ENCODE measurements at regions not wholly inside any gene's neighbourhood (a gene's known extent, or its start where the extent isn't known, plus 50 kb on each side); places are given as distances from the start of the nearest gene placed in this dataset.

DNA sequence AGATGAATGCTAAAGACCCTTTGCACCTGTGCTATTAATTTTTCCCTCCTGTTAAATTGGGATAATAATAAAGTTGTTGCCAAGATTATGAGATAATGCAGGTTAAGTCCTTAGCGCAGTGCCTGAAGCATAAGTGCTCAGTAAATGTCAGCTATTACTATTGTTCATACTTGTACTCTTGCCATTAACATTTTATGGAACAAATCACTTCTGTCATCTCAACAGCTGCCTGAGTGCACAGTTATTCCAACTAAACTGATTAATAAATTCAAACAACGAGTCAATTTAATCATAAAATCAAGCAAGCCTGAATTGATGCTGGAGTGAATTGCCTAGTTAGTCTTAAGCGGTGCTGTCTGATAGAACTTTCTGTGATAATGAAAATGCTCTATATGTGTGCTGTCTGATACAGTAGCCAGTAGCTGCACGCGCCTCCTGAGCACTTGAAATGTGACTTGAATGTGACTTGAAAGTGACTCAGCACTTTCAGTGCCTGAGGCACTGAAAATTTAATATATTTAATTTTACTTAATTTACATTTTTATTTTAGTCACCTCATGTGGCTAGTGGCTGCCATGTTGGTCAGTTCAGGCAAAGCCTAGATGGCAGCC, 198.7 kb upstream of the PFN2 start:
- H2BK5ac ChIP-seq (ENCODE audit: low read depth, low read length, poor library complexity, severe bottlenecking), result no peak overlapping the region
- H4K5ac ChIP-seq (ENCODE audit: low read depth, low read length), result no peak overlapping the region
- H3K4me1 ChIP-seq (ENCODE audit: control insufficient read depth, insufficient read depth, low read length), result no peaks in the 10 kb centered on the region; the same call in none of the 2 replicates
- H3K36me3 ChIP-seq (ENCODE audit: control insufficient read depth, insufficient read depth, low read length), result no peaks in the 10 kb centered on the region
- ATAC-seq (ENCODE audit: low read depth) (no peak), DNase-seq (no peak)
- no peaks in the 10 kb centered on the region for H3K79me1 ChIP-seq (ENCODE audit: low read depth in 1 of 2, low read length in 2 of 2)
- intact Hi-C loops (cut with micrococcal nuclease), result no loop called here
- no peak overlapping the region for H3K56ac ChIP-seq (ENCODE audit: extremely low read depth, insufficient read depth, low read length)
- no peak overlapping the region for H2AFZ ChIP-seq (replicated peaks; ENCODE audit: low read length, poor library complexity)
- no peak overlapping the region for H2AK5ac ChIP-seq (ENCODE audit: low read depth, low read length)
- H3K4ac ChIP-seq (ENCODE audit: low read depth, low read length), result no peak overlapping the region
- BruUV-seq (replicated peaks), result no TSS peak
- H3K14ac ChIP-seq (replicated peaks; ENCODE audit: low read depth, low read length), result no peak overlapping the region
- H3K9me3 ChIP-seq (ENCODE audit: control insufficient read depth, insufficient read depth, low read length), result no peaks in the 10 kb centered on the region
- no peak overlapping the region for H2BK120ac ChIP-seq (ENCODE audit: low read depth, low read length)
- H3K27me3 ChIP-seq (ENCODE audit: control insufficient read depth, insufficient read depth, low read length), result no peaks in the 10 kb centered on the region
- no peak overlapping the region for H3K4me3 ChIP-seq (ENCODE audit: insufficient read depth, low read depth, low read length)
- dilution Hi-C loops (cut with HindIII; ENCODE audit: low sequenced_read_pairs, unreplicated experiment), result no loop called here
- TF ChIP-seq SMC3 (IDR thresholded peaks at IDR 0.05; ENCODE audit: low read depth, low read length) (no peak), NFE2L2 (IDR thresholded peaks at IDR 0.05; ENCODE audit: low read depth, low read length) (peak; percentile 91), ELK1 (IDR thresholded peaks at IDR 0.05; ENCODE audit: borderline replicate concordance, low read depth, low read length) (no peak), MAZ (IDR thresholded peaks at IDR 0.05; ENCODE audit: borderline replicate concordance, low read depth, low read length) (no peak), POLR2A (IDR thresholded peaks at IDR 0.05; ENCODE audit: low read depth, low read length) (no peak), RCOR1 (IDR thresholded peaks at IDR 0.05; ENCODE audit: insufficient replicate concordance, low read length) (no peak), MXI1 (IDR thresholded peaks at IDR 0.05; ENCODE audit: borderline replicate concordance, low read depth, low read length) (no peak), CTCF (conservative IDR thresholded peaks at IDR 0.05; ENCODE audit: low read depth, low read length) (no peak), CHD1 (IDR thresholded peaks at IDR 0.05; ENCODE audit: low read depth, low read length) (no peak), USF2 (IDR thresholded peaks at IDR 0.05; ENCODE audit: low read depth, low read length) (no peak), FOS (IDR thresholded peaks at IDR 0.05; ENCODE audit: low read depth, low read length) (no peak), BHLHE40 (IDR thresholded peaks at IDR 0.05; ENCODE audit: low read depth, low read length) (no peak), MAFK (IDR thresholded peaks at IDR 0.05; ENCODE audit: low read depth, low read length) (0 out of 2 replicates have a peak, but pooled peaks have one; percentile 5)
- no peak overlapping the region for H3K18ac ChIP-seq (ENCODE audit: low read depth, low read length)
- H3K23ac ChIP-seq (ENCODE audit: low read depth, low read length), result no peak overlapping the region
- no peak overlapping the region for H2AK9ac ChIP-seq (replicated peaks; ENCODE audit: low read depth, low read length, poor library complexity)
- POLR2A ChIA-PET (ENCODE audit: unreplicated experiment), result no interaction called here
- H3K27ac ChIP-seq (ENCODE audit: insufficient read depth, low read length), result no peak overlapping the region
- no peak overlapping the region for H3K9ac ChIP-seq (ENCODE audit: low read depth, low read length)
- no peak overlapping the region for H4K91ac ChIP-seq (ENCODE audit: insufficient read depth, low read depth, low read length)
- no peak overlapping the region for H4K8ac ChIP-seq (ENCODE audit: low read depth in 2 of 2, low read length in 2 of 2)
- H2BK20ac ChIP-seq (ENCODE audit: low read depth, low read length), result no peak overlapping the region
- no peaks in the 10 kb centered on the region for H4K20me1 ChIP-seq (ENCODE audit: insufficient read depth, low read length)
- no peak overlapping the region for H2BK15ac ChIP-seq (ENCODE audit: low read depth, low read length)
- no peaks in the 10 kb centered on the region for H3K9me1 ChIP-seq (ENCODE audit: insufficient read depth, low read length)
- WGBS, 2 experiments (ENCODE audit: extremely low coverage in 2 of 2, insufficient read length in 1 of 2), result no CpG with 5 or more reads among the region's 5 CpGs
- H3K4me2 ChIP-seq (ENCODE audit: low read depth, low read length), result no peak overlapping the region
- in situ Hi-C loops (cut with MboI; ENCODE audit: low sequenced_read_pairs), result no loop called here
- CTCF ChIA-PET, result interaction anchor here (0.6 kb wide), 2 partner anchors 19 to 658 kb away, joined by 4 to 5 read pairs; no protein-coding TSS in a partner anchor

All from IMR-90 (cell line).